ENCODE measurements at regions not wholly inside any gene's neighbourhood (a gene's known extent, or its start where the extent isn't known, plus 50 kb on each side); places are given as distances from the start of the nearest gene placed in this dataset.

DNA sequence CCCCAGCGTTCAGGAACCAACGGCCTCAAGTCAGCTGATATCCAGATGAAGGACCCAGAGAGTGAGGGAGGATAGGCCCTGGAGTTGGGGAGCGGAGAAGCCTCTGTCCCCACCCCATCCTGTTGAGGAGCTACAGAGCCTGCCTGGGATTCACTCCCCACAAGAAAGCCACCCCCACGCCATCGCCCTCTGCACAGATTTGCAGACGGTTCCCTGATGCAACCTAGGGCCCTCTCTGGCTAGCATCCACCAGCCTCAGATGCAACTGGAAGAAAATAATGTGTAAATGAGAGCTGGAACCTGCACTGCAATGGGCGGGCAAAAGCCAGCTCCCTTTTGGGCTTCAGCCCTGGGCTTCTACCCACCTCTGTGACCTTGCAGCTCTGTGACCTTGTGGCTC is 185.6 kb downstream of the BCOR start:
- H4K20me1 ChIP-seq (ENCODE audit: low read length) = no peaks in the 10 kb centered on the region
- intact Hi-C loops (cut with micrococcal nuclease) = no loop called here
- H3K36me3 ChIP-seq (ENCODE audit: low read depth, low read length) = no peaks in the 10 kb centered on the region
- no peaks in the 10 kb centered on the region for H3K9me2 ChIP-seq (replicated peaks; ENCODE audit: low read length)
- H3K27ac ChIP-seq (ENCODE audit: low read length) = no peak overlapping the region
- H3K79me2 ChIP-seq (ENCODE audit: low read length) = no peaks in the 10 kb centered on the region
- H3K4me1 ChIP-seq (ENCODE audit: insufficient read depth, low read length) = peaks cover 22% of the 10 kb centered on the region
- no peaks in the 10 kb centered on the region for H3K27me3 ChIP-seq (ENCODE audit: low read length)
- ATAC-seq (no peak), DNase-seq (no peak)
- no peak overlapping the region for H3K9ac ChIP-seq (ENCODE audit: low read length)
- no TSS peak for BruUV-seq (replicated peaks)
- H3F3A ChIP-seq (ENCODE audit: low read length, unreplicated experiment) = no peaks in the 10 kb centered on the region
- ChIA-PET CTCF (no interaction called here), POLR2A (ENCODE audit: unreplicated experiment) (no interaction called here)
- TF ChIP-seq, protein P1, sequence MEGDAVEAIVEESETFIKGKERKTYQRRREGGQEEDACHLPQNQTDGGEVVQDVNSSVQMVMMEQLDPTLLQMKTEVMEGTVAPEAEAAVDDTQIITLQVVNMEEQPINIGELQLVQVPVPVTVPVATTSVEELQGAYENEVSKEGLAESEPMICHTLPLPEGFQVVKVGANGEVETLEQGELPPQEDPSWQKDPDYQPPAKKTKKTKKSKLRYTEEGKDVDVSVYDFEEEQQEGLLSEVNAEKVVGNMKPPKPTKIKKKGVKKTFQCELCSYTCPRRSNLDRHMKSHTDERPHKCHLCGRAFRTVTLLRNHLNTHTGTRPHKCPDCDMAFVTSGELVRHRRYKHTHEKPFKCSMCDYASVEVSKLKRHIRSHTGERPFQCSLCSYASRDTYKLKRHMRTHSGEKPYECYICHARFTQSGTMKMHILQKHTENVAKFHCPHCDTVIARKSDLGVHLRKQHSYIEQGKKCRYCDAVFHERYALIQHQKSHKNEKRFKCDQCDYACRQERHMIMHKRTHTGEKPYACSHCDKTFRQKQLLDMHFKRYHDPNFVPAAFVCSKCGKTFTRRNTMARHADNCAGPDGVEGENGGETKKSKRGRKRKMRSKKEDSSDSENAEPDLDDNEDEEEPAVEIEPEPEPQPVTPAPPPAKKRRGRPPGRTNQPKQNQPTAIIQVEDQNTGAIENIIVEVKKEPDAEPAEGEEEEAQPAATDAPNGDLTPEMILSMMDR (conservative IDR thresholded peaks at IDR 0.05; ENCODE audit: low read depth, low read length) = no peak
- no peak for TF ChIP-seq EZH2 (IDR thresholded peaks at IDR 0.05; ENCODE audit: low read length, unreplicated experiment)
- no peak for TF ChIP-seq EZH2phosphoT487 (IDR thresholded peaks at IDR 0.05; ENCODE audit: borderline replicate concordance, low read length)
- H2AFZ ChIP-seq (ENCODE audit: low read length) = no peak overlapping the region
- no peaks in the 10 kb centered on the region for H3K9me3 ChIP-seq (ENCODE audit: low read length)
- H3K4me2 ChIP-seq (ENCODE audit: low read length) = no peak overlapping the region
- no peak overlapping the region for H3K4me3 ChIP-seq (ENCODE audit: low read length)

DNA sequence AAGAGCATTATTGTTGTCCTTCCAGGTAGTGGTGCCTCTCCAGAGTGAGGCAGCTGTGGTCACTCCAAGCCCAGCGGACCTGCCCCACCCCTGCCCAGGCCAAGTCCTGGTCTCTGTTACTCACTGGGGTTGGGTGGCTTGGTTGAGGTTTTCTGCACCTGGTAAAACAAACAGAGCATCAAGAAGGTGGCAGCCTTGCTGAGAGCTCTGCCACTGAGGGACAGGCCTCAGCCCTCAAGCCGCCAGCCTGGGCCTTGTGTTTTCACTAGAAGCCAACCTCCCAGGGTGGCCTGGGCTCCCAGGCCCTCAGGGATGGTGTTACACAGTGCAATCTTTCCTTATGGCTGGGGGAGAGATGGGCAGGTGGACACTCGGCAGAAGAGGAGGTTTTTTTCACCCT is 182.7 kb downstream of the BCOR start:
- no peak for DNase-seq
- no peaks in the 10 kb centered on the region for H3K9me3 ChIP-seq (ENCODE audit: low read length)
- POLR2A ChIA-PET (ENCODE audit: unreplicated experiment) = no interaction called here
- H3K79me2 ChIP-seq (ENCODE audit: low read length) = no peaks in the 10 kb centered on the region
- CTCF ChIA-PET = no interaction called here
- no peaks in the 10 kb centered on the region for H3K27me3 ChIP-seq (ENCODE audit: low read length)
- intact Hi-C loops (cut with micrococcal nuclease) = no loop called here
- no peak overlapping the region for H3K27ac ChIP-seq (ENCODE audit: low read length)
- TF ChIP-seq EZH2phosphoT487 (IDR thresholded peaks at IDR 0.05; ENCODE audit: borderline replicate concordance, low read length) (no peak), EZH2 (IDR thresholded peaks at IDR 0.05; ENCODE audit: low read length, unreplicated experiment) (no peak)
- TF ChIP-seq, protein P1 (conservative IDR thresholded peaks at IDR 0.05; ENCODE audit: low read depth, low read length) = no peak
- no peaks in the 10 kb centered on the region for H3F3A ChIP-seq (ENCODE audit: low read length, unreplicated experiment)
- H3K9ac ChIP-seq (ENCODE audit: low read length) = no peak overlapping the region
- H3K36me3 ChIP-seq (ENCODE audit: low read depth, low read length) = no peaks in the 10 kb centered on the region
- no peak overlapping the region for H3K4me3 ChIP-seq (ENCODE audit: low read length)
- H3K4me1 ChIP-seq (ENCODE audit: insufficient read depth, low read length) = no peaks in the 10 kb centered on the region
- BruUV-seq (replicated peaks) = no TSS peak
- H3K4me2 ChIP-seq (ENCODE audit: low read length) = no peak overlapping the region
- no peaks in the 10 kb centered on the region for H4K20me1 ChIP-seq (ENCODE audit: low read length)
- H3K9me2 ChIP-seq (replicated peaks; ENCODE audit: low read length) = no peaks in the 10 kb centered on the region
- no peak for ATAC-seq
- no peak overlapping the region for H2AFZ ChIP-seq (ENCODE audit: low read length)

DNA sequence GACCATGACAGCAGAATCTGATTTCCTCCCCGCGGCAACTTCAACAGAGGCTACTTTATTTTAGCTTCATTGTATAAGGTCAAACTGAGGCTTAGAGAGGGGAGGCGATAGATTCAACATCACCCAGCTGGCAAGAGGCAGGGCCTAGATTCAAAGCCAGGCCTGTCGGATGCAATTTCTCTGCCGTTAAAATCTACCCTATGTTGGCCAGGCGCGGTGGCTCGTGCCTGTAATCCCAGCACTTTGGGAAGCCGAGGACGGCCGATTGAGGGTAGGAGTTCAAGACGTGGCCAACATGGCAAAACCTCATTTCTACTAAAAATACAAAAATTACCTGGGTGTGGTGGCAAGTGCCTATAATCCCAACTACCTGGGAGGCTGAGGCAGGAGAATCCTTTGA is 182.2 kb downstream of the BCOR start:
- no peak for DNase-seq

More for the DNA sequence above, 182.2 kb downstream of the BCOR start:
- ATAC-seq = no peak
- ChIA-PET POLR2A (ENCODE audit: unreplicated experiment) (no interaction called here), CTCF (no interaction called here)
- H3K4me3 ChIP-seq (ENCODE audit: low read length) = no peak overlapping the region
- intact Hi-C loops (cut with micrococcal nuclease) = no loop called here
- H3K27ac ChIP-seq (ENCODE audit: low read length) = no peak overlapping the region
- TF ChIP-seq EZH2 (IDR thresholded peaks at IDR 0.05; ENCODE audit: low read length, unreplicated experiment) = no peak
- TF ChIP-seq EZH2phosphoT487 (IDR thresholded peaks at IDR 0.05; ENCODE audit: borderline replicate concordance, low read length) = no peak
- TF ChIP-seq, protein P1 (conservative IDR thresholded peaks at IDR 0.05; ENCODE audit: low read depth, low read length) = no peak
- H3K9ac ChIP-seq (ENCODE audit: low read length) = no peak overlapping the region
- H2AFZ ChIP-seq (ENCODE audit: low read length) = no peak overlapping the region
- no peaks in the 10 kb centered on the region for H3K9me3 ChIP-seq (ENCODE audit: low read length)
- H3K36me3 ChIP-seq (ENCODE audit: low read depth, low read length) = no peaks in the 10 kb centered on the region
- no peaks in the 10 kb centered on the region for H3K9me2 ChIP-seq (replicated peaks; ENCODE audit: low read length)
- H3K79me2 ChIP-seq (ENCODE audit: low read length) = no peaks in the 10 kb centered on the region
- H3K4me2 ChIP-seq (ENCODE audit: low read length) = no peak overlapping the region
- no peaks in the 10 kb centered on the region for H3K4me1 ChIP-seq (ENCODE audit: insufficient read depth, low read length)
- no peaks in the 10 kb centered on the region for H4K20me1 ChIP-seq (ENCODE audit: low read length)
- H3K27me3 ChIP-seq (ENCODE audit: low read length) = no peaks in the 10 kb centered on the region
- no TSS peak for BruUV-seq (replicated peaks)
- H3F3A ChIP-seq (ENCODE audit: low read length, unreplicated experiment) = no peaks in the 10 kb centered on the region
